ENCODE measurements at regions not wholly inside any gene's neighbourhood (a gene's known extent, or its start where the extent isn't known, plus 50 kb on each side); places are given as distances from the start of the nearest gene placed in this dataset.

GRCh38 chr9:96178153-96178552, 123.8 kb downstream of the HSD17B3 start:
- TF ChIP-seq, protein P1, sequence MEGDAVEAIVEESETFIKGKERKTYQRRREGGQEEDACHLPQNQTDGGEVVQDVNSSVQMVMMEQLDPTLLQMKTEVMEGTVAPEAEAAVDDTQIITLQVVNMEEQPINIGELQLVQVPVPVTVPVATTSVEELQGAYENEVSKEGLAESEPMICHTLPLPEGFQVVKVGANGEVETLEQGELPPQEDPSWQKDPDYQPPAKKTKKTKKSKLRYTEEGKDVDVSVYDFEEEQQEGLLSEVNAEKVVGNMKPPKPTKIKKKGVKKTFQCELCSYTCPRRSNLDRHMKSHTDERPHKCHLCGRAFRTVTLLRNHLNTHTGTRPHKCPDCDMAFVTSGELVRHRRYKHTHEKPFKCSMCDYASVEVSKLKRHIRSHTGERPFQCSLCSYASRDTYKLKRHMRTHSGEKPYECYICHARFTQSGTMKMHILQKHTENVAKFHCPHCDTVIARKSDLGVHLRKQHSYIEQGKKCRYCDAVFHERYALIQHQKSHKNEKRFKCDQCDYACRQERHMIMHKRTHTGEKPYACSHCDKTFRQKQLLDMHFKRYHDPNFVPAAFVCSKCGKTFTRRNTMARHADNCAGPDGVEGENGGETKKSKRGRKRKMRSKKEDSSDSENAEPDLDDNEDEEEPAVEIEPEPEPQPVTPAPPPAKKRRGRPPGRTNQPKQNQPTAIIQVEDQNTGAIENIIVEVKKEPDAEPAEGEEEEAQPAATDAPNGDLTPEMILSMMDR (IDR thresholded peaks at IDR 0.05 in 8 of 11, conservative IDR thresholded peaks at IDR 0.05 in 3 of 11): no peak
- no peak for TF ChIP-seq POLR2AphosphoS5 (IDR thresholded peaks at IDR 0.05)

Data from spleen (tissue), 7 donors.